ENCODE measurements at regions not wholly inside any gene's neighbourhood (a gene's known extent, or its start where the extent isn't known, plus 50 kb on each side); places are given as distances from the start of the nearest gene placed in this dataset.

- H3K4me3 ChIP-seq (ENCODE audit: low read length): no peak overlapping the region
- no peaks in the 10 kb centered on the region for H4K20me1 ChIP-seq (ENCODE audit: insufficient read depth, low read length)
- H3K9me3 ChIP-seq (replicated peaks; ENCODE audit: insufficient read depth, low read length): no peaks in the 10 kb centered on the region
- no peaks in the 10 kb centered on the region for H3K36me3 ChIP-seq (replicated peaks; ENCODE audit: insufficient read depth, low read length)
- no peak for DNase-seq
- H3K79me2 ChIP-seq (ENCODE audit: low read length): no peaks in the 10 kb centered on the region
- no peak overlapping the region for H3K9ac ChIP-seq (ENCODE audit: low read length)
- H3K4me1 ChIP-seq (ENCODE audit: low read length): no peaks in the 10 kb centered on the region
- TF ChIP-seq CTCF (IDR thresholded peaks at IDR 0.05; ENCODE audit: low read length) (no peak), EZH2 (optimal IDR thresholded peaks at IDR 0.05; ENCODE audit: low read depth, low read length) (no peak), EZH2phosphoT487 (IDR thresholded peaks at IDR 0.05; ENCODE audit: low read length) (no peak)
- no peak overlapping the region for H2AFZ ChIP-seq (ENCODE audit: low read length)
- no peak overlapping the region for H3K4me2 ChIP-seq (ENCODE audit: low read depth, low read length)
- H3F3A ChIP-seq (ENCODE audit: insufficient read depth, low read length): no peaks in the 10 kb centered on the region
- no peaks in the 10 kb centered on the region for H3K9me2 ChIP-seq (replicated peaks; ENCODE audit: insufficient read depth, low read length)
- no peak overlapping the region for H3K27ac ChIP-seq (ENCODE audit: low read length)
- H3K27me3 ChIP-seq (replicated peaks; ENCODE audit: insufficient read depth, low read length): no peaks in the 10 kb centered on the region
Measured at GRCh38 chr18:2444201-2444875, 127.0 kb downstream of the METTL4 start.

GRCh38 chr18:2448565-2449151, 122.6 kb downstream of the METTL4 start:
- no peaks in the 10 kb centered on the region for H3K4me1 ChIP-seq (ENCODE audit: low read length)
- no peaks in the 10 kb centered on the region for H3K9me3 ChIP-seq (replicated peaks; ENCODE audit: insufficient read depth, low read length)
- no peak overlapping the region for H2AFZ ChIP-seq (ENCODE audit: low read length)
- H3F3A ChIP-seq (ENCODE audit: insufficient read depth, low read length): no peaks in the 10 kb centered on the region
- TF ChIP-seq CTCF (IDR thresholded peaks at IDR 0.05; ENCODE audit: low read length) (no peak), EZH2phosphoT487 (IDR thresholded peaks at IDR 0.05; ENCODE audit: low read length) (no peak), EZH2 (optimal IDR thresholded peaks at IDR 0.05; ENCODE audit: low read depth, low read length) (no peak)
- DNase-seq: no peak
- no peaks in the 10 kb centered on the region for H3K79me2 ChIP-seq (ENCODE audit: low read length)
- no peak overlapping the region for H3K9ac ChIP-seq (ENCODE audit: low read length)
- H3K4me2 ChIP-seq (ENCODE audit: low read depth, low read length): no peak overlapping the region
- H3K9me2 ChIP-seq (replicated peaks; ENCODE audit: insufficient read depth, low read length): no peaks in the 10 kb centered on the region
- H3K27me3 ChIP-seq (replicated peaks; ENCODE audit: insufficient read depth, low read length): no peaks in the 10 kb centered on the region
- H3K36me3 ChIP-seq (replicated peaks; ENCODE audit: insufficient read depth, low read length): no peaks in the 10 kb centered on the region
- no peak overlapping the region for H3K4me3 ChIP-seq (ENCODE audit: low read length)
- no peak overlapping the region for H3K27ac ChIP-seq (ENCODE audit: low read length)
- no peaks in the 10 kb centered on the region for H4K20me1 ChIP-seq (ENCODE audit: insufficient read depth, low read length)

- H3K9ac ChIP-seq (ENCODE audit: low read length): no peak overlapping the region
- H3K79me2 ChIP-seq (ENCODE audit: low read length): no peaks in the 10 kb centered on the region
- H3K27me3 ChIP-seq (replicated peaks; ENCODE audit: insufficient read depth, low read length): no peaks in the 10 kb centered on the region
- H3K9me2 ChIP-seq (replicated peaks; ENCODE audit: insufficient read depth, low read length): no peaks in the 10 kb centered on the region
- H2AFZ ChIP-seq (ENCODE audit: low read length): no peak overlapping the region
- H3K4me2 ChIP-seq (ENCODE audit: low read depth, low read length): no peak overlapping the region
- H3F3A ChIP-seq (ENCODE audit: insufficient read depth, low read length): no peaks in the 10 kb centered on the region
- DNase-seq: no peak
- no peak overlapping the region for H3K27ac ChIP-seq (ENCODE audit: low read length)
- TF ChIP-seq EZH2phosphoT487 (IDR thresholded peaks at IDR 0.05; ENCODE audit: low read length) (no peak), CTCF (IDR thresholded peaks at IDR 0.05; ENCODE audit: low read length) (no peak), EZH2 (optimal IDR thresholded peaks at IDR 0.05; ENCODE audit: low read depth, low read length) (no peak)
- no peaks in the 10 kb centered on the region for H4K20me1 ChIP-seq (ENCODE audit: insufficient read depth, low read length)
- no peaks in the 10 kb centered on the region for H3K9me3 ChIP-seq (replicated peaks; ENCODE audit: insufficient read depth, low read length)
- no peaks in the 10 kb centered on the region for H3K4me1 ChIP-seq (ENCODE audit: low read length)
- H3K4me3 ChIP-seq (ENCODE audit: low read length): no peak overlapping the region
- H3K36me3 ChIP-seq (replicated peaks; ENCODE audit: insufficient read depth, low read length): no peaks in the 10 kb centered on the region
Measured at GRCh38 chr18:2451556-2451955, 119.7 kb downstream of the METTL4 start.
